Upper lobe of right lung (tissue), 1 donor: ENCODE measurements at regions not wholly inside any gene's neighbourhood (a gene's known extent, or its start where the extent isn't known, plus 50 kb on each side); places are given as distances from the start of the nearest gene placed in this dataset.

Source experiments
- ATAC-seq: fragments of 200-7000 bp; cut with Tn5 transposase; one replicate; pipeline ENCODE4 v1.9.1; 2020; ENCODE audit warnings: mild to moderate bottlenecking, moderate library complexity
- DNase-seq: peaks from one replicate; pipeline ENCODE4 v3.0.0-alpha.2; 2020
- H3K27ac ChIP-seq: fragments of 200-600 bp; one replicate; pipeline ENCODE4 v1.8.0; 2022
- H3K27me3 ChIP-seq: fragments of 200-600 bp; one replicate; pipeline ENCODE4 v1.8.0; 2022; ENCODE audit warnings: mild to moderate bottlenecking
- H3K36me3 ChIP-seq: fragments of 200-600 bp; one replicate; pipeline ENCODE4 v1.8.0; 2022
- H3K4me1 ChIP-seq: fragments of 200-600 bp; one replicate; pipeline ENCODE4 v1.8.0; 2022
- H3K4me3 ChIP-seq: fragments of 200-600 bp; one replicate; pipeline ENCODE4 v1.8.0; 2022; ENCODE audit warnings: mild to moderate bottlenecking
- H3K9me3 ChIP-seq: fragments of 200-600 bp; one replicate; pipeline ENCODE4 v1.8.0; 2022
- intact Hi-C: fragments of 100-400 bp; cut with DNase I; formaldehyde crosslinking; loops from one replicate; pipeline ENCODE4 v1.11.0; 2022
- TF ChIP-seq, protein P1 (sequence below): fragments of 200-600 bp; IDR thresholded peaks from one replicate; pipeline ENCODE4 v1.8.0; 2022; ENCODE audit warnings: antibody characterized with exemption
- donor health status: DM: no; HTN: yes; CAD: no; lungs with severe emphysema.

- ATAC-seq (no peak), DNase-seq (no peak)
- no peak overlapping the region for H3K27ac ChIP-seq
- H3K9me3 ChIP-seq: no peaks in the 10 kb centered on the region
- intact Hi-C loops: no loop called here
- H3K27me3 ChIP-seq: no peaks in the 10 kb centered on the region
- TF ChIP-seq, protein P1, sequence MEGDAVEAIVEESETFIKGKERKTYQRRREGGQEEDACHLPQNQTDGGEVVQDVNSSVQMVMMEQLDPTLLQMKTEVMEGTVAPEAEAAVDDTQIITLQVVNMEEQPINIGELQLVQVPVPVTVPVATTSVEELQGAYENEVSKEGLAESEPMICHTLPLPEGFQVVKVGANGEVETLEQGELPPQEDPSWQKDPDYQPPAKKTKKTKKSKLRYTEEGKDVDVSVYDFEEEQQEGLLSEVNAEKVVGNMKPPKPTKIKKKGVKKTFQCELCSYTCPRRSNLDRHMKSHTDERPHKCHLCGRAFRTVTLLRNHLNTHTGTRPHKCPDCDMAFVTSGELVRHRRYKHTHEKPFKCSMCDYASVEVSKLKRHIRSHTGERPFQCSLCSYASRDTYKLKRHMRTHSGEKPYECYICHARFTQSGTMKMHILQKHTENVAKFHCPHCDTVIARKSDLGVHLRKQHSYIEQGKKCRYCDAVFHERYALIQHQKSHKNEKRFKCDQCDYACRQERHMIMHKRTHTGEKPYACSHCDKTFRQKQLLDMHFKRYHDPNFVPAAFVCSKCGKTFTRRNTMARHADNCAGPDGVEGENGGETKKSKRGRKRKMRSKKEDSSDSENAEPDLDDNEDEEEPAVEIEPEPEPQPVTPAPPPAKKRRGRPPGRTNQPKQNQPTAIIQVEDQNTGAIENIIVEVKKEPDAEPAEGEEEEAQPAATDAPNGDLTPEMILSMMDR: no peak
- H3K36me3 ChIP-seq: no peaks in the 10 kb centered on the region
- no peak overlapping the region for H3K4me3 ChIP-seq
- no peaks in the 10 kb centered on the region for H3K4me1 ChIP-seq
These were observed 102.1 kb upstream of the MAGI2 start for GRCh38 chr7:79555571-79555970.

GRCh38 chr7:79553811-79554555 is 100.5 kb upstream of the MAGI2 start:
- TF ChIP-seq, protein P1: no peak
- Histone ChIP-seq H3K27me3 (no peaks in the 10 kb centered on the region), H3K4me1 (no peaks in the 10 kb centered on the region), H3K36me3 (no peaks in the 10 kb centered on the region), H3K4me3 (no peak overlapping the region), H3K9me3 (no peaks in the 10 kb centered on the region), H3K27ac (no peak overlapping the region)
- DNase-seq (no peak), ATAC-seq (no peak)
- intact Hi-C loops: no loop called here

DNA sequence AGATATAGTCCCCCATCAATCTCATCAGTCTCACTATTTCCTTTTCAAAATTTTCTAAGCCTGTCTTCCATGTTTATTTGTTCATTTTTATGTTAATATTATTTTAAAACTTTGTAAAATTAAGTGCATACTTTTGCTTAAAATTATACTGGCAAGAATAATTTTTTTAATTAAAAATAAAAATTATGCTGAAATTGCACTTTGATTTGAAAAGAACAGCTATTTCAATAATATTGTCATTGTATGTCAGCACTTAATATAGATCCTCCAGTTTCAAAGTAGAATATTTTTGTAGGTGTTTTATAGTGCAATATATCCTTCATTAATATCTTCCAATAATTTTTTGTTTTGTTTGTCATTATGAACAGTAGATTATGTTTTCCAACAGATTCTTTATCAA is 99.0 kb upstream of the MAGI2 start:
- ATAC-seq: no peak
- Histone ChIP-seq H3K27ac (no peak overlapping the region), H3K36me3 (no peaks in the 10 kb centered on the region), H3K4me3 (no peak overlapping the region), H3K9me3 (no peaks in the 10 kb centered on the region), H3K4me1 (no peaks in the 10 kb centered on the region), H3K27me3 (no peaks in the 10 kb centered on the region)
- no peak for DNase-seq
- intact Hi-C loops: no loop called here
- TF ChIP-seq, protein P1: no peak

- no peaks in the 10 kb centered on the region for H3K36me3 ChIP-seq
- DNase-seq (no peak), ATAC-seq (no peak)
- H3K27ac ChIP-seq: no peak overlapping the region
- TF ChIP-seq, protein P1: no peak
- no peaks in the 10 kb centered on the region for H3K27me3 ChIP-seq
- no peaks in the 10 kb centered on the region for H3K9me3 ChIP-seq
- intact Hi-C loops: no loop called here
- no peaks in the 10 kb centered on the region for H3K4me1 ChIP-seq
- H3K4me3 ChIP-seq: no peak overlapping the region
These were observed 95.3 kb upstream of the MAGI2 start for GRCh38 chr7:79548727-79549126.

GRCh38 chr7:79547132-79547531 is 93.7 kb upstream of the MAGI2 start:
- Histone ChIP-seq H3K36me3 (no peaks in the 10 kb centered on the region), H3K27me3 (no peaks in the 10 kb centered on the region), H3K4me3 (no peak overlapping the region), H3K9me3 (no peaks in the 10 kb centered on the region), H3K27ac (no peak overlapping the region), H3K4me1 (no peaks in the 10 kb centered on the region)
- intact Hi-C loops: no loop called here
- ATAC-seq (no peak), DNase-seq (no peak)
- TF ChIP-seq, protein P1: no peak

DNA sequence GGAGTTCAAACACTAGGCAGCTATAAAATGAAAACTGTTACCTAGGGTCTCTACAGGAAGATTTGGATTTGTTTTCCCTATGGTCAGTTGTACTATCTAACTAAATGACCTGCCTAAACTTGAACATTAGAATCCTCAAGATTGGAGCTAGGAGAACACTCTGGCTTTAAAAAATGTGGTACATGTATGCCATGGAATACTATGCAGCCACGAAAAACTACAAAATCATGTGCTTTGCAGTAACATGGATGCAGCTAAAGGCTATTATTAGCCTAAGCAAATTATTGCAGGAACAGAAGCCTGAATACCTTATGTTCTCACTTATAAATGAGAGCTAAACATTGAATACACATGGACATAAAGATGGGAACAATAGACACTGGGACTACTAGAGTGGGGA is 87.1 kb upstream of the MAGI2 start:
- Histone ChIP-seq H3K9me3 (no peaks in the 10 kb centered on the region), H3K27me3 (no peaks in the 10 kb centered on the region), H3K36me3 (no peaks in the 10 kb centered on the region), H3K4me1 (no peaks in the 10 kb centered on the region), H3K4me3 (no peak overlapping the region), H3K27ac (no peak overlapping the region)
- ATAC-seq (no peak), DNase-seq (no peak)
- intact Hi-C loops: no loop called here
- TF ChIP-seq, protein P1: no peak
